GM18951 (cell line): ENCODE measurements at regions not wholly inside any gene's neighbourhood (a gene's known extent, or its start where the extent isn't known, plus 50 kb on each side); places are given as distances from the start of the nearest gene placed in this dataset.

Experiments
- POLR2A ChIP-seq: IDR thresholded peaks from 4 replicates; pipeline ENCODE4 v1.6.1; 2011; ENCODE audit warnings: mild to moderate bottlenecking; ENCODE audit not compliant: insufficient read length, insufficient read depth; ENCODE audit errors: extremely low read depth
- in situ Hi-C: fragments of 300-500 bp; cut with MboI; formaldehyde crosslinking; loops from one replicate; pipeline ENCODE4 v1.12.0; 2022; ENCODE audit warnings: low sequenced_read_pairs, mixed read lengths, inconsistent platforms; ENCODE audit not compliant: unreplicated experiment

DNA sequence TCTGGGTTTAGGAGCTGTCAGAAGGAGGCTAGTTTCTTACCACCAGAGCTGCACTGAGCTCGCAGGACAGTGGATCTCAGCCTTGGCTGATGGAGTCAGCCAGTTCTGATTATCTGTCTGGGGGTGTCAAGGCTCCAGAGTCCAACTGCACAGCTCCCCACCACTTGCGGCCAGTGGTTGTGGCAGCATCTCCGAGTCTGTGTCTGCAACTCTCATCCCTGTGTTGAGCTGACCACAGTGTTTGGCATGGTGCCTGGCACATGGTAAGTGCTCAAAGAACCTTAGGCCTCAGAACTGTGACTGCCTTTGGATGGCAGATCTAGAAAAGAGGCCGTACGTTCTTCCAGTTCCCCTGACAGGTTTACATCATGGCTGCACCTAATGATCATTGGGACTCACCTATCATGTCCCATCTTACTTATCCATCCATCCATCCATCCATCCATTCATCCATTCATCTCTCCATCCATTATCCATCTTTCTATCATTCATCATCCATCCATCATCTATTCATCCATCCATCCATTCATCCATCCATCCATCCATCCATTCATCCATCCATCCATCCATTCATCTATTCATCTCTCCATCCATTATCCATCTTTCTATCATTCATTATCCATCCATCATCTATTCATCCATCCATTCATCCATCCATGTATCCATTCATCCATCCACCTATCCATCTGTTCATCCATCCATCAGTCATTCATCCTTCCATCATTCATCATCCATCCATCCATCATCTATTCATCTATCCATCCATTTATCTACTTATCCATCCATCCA, 114.5 kb downstream of the CRYAA start:
- in situ Hi-C loops: no loop called here
- no peak for TF ChIP-seq POLR2A

DNA sequence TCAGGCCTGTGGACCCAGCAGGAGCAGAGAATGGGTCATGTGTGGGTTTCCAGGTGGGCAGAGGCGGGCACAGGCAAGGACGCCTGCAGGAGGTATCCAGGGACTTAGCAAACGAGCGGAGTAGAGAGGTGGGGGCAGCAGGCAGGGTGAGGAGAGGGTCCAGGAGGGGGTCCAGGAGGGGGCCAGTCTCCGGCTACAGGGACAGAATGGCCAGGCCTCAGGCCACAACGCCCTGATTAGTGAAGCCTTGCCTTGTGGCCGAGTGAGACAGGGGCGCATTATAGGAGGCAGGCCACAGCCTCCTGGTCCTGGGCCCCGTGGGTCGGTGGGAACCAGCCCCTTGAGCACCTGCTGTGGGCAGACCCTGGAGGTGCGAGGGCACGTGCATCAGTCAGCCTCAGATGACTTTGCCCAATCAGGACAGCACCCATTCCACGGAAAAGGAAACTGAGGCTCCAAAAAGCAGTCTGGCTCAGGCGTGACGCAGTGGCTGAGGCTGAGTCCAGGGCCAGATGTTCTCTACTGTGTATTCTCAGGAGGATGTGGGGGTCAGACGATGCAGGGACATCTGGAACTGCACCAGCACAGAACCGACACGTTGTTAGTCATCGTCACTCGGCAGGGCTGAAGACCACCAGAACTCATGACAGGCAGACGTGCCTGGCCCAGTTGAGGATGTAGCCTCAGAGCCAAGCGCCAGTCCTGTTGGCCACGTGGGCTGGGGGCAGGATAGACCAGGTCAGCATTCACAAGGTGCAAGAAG, 113.7 kb downstream of the CRYAA start:
- no peak for TF ChIP-seq POLR2A
- in situ Hi-C loops: no loop called here

DNA sequence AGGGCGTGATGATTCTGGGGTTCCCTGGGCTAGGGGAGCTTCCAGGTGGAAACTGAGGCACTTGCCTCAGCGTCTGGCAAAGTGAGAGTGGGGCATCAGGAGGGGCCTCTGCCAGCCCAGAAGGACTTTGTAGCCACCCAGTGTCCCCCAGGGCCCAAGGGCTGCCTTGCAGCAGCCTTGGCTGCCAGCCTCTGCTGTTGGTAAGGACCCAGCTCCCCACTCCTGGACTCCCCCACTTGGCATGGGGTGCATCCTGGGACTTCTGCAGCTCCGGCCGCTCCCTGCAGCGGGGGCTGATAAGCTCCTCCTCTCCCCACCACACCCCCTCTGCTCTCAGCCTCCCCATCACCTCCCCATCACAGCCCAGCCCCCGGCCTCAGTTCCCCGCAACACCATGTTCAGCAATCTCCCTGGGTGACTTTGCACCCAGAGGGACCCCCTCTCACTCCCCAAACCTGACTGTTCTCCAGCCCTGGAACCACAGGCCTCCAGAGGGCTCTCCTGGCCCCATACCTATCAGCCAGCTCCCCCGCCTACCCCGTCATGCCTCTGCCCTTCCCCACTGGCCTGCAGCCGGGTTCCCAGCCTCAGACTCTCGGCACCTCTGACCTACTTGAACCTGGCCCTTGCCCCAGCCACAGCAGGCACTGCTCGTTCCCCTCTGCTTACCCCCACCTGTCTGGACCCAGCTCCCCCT, 113.0 kb downstream of the CRYAA start:
- in situ Hi-C loops: no loop called here
- TF ChIP-seq POLR2A: no peak

DNA sequence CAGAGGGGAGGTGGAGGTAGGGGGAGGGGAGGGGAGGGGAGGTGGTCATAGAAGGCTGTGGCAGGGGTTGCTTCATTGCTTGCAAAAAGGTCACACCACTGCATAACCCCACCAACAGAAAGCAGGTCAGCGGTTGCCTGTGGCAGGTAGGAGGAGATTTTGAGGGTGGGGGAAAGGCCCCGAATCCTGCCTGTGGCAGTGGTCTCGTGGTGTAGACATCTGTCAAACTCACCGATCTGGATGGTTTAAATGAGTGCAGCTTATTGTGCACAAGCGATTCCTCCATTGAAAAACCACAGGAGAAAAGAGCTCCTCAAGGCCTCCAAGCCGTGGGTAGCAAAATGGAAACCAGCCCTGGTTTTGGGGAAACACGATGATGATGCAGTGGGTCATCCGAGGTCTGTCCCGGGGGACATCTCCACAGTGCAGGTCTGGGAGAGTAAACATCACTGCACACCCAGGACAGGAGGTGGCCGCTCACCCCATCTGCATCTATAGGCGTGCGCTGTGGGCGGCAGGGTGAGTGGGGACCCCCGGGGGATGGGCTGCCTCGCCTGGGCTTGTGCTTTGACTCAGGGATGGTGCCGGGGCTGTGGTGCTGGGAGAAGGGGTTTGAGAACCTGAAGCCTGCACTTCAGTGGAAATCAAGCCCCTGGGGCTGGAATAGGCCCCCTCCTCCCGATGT, 112.3 kb downstream of the CRYAA start:
- no peak for TF ChIP-seq POLR2A
- in situ Hi-C loops: no loop called here

DNA sequence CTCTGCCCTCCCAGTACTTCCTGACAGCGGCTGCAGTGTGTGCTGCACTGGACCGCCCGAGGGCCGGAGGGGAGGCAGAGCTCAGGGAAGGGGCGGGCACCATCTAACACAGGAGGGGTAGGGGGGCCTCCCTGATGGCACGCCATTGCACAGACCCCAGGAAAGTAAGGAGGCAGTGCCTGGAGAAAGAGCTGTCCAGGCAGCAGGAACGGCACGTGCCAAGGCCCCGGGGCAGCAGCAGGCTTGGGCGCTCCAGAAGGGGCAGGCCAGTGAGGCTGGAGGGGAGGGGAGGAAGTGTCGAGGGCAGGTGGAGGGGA, 110.7 kb downstream of the CRYAA start:
- TF ChIP-seq POLR2A: no peak
- in situ Hi-C loops: no loop called here

DNA sequence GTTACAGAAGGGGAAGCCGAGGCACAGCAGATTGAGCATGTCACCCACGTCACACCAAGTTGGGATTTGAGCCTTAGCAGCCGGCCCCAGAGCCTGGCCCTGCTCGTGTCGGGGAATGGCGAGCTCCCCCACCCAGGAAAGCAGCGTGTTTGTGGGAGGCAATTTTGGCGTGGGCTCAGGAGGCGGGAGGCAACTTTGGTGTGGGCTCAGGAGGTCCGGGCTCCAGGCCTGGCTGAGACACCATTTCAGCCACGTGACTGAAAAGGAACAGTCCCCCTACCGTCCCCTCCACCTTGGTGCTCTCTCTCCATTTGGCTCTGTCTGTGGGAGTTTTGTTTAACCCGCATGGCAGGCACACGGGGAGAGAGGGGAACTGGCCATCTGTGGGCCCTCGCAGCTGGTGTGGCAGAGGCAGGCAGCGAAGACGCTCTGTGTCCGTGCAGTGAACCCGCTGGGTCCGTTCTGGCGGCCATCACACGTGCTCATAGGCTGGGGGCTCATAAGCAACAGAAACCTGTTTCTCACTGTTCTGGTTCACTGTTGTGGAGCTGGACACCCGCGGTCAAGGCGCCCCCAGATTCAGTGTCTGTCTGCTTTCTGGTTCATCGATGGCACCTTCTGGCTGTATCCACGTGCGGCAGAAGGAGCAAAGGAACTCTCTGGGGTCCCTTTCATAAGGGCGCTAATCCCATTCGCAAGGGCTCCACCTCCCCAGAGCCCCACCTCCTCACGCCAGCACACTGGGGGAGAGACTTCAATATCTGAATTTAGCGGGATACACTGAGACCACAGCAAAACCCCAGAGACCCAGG, 110.2 kb downstream of the CRYAA start:
- no peak for TF ChIP-seq POLR2A
- in situ Hi-C loops: no loop called here

DNA sequence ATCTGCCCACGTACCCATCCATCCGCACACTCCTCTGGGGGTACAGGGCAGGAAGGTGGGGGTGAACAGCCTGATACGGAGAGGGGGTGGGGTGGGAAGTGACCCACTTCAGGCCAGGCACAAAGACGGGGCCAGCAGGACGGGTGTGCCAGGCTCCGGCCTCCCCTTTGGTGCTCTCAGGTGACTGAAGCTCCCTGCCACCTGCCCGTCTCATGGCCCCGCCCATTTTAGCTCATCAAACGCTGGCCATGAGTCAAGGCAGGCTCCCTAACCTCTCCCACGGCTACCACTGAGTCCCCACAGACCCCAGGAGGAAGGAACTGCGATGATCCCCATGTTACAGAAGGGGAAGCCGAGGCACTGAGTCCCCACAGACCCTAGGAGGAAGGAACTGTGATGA, 109.6 kb downstream of the CRYAA start:
- in situ Hi-C loops: no loop called here
- no peak for TF ChIP-seq POLR2A

DNA sequence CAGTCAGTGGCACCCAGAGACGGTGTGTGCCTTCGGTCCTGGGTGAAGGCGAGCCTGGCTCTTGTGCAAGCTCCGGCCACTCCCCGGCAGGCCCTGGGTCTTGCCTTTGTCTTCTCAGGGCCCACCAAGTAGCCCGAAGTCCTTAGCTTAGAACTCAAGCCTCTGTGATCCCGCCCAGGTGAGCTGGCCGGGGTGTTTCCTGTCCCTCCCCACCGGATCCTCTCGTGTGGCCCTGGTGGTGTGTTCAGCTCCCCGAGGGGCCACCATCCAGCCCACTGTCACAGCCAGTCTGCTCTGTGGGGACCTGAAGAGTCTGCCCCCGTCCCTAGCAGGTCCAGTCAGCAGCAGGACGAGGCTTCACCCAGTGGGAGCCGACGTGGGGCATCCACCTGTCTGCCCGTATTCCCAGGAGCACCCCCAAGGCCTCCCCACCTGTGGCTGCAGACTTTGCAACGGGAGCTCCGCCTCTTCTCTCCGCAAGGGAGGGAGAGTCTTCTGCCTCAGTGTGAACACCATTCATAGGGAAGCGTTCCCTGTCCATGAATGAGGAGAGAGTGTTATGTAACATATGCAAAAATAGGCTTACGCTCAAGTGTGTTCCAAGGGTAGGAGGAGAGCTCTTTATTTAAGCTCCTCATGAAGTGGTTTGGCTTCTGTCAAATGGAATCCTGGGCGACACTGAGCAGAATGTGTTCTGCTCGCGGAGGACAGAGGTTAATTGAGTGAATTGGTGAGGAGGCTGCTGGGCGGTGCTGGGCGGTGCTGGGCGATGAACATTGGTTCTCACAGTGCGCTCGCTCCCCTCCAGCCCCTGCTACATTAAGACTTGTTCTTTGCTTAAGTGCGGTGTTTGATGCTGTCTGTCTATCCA, 108.9 kb downstream of the CRYAA start:
- TF ChIP-seq POLR2A: no peak
- in situ Hi-C loops: no loop called here

DNA sequence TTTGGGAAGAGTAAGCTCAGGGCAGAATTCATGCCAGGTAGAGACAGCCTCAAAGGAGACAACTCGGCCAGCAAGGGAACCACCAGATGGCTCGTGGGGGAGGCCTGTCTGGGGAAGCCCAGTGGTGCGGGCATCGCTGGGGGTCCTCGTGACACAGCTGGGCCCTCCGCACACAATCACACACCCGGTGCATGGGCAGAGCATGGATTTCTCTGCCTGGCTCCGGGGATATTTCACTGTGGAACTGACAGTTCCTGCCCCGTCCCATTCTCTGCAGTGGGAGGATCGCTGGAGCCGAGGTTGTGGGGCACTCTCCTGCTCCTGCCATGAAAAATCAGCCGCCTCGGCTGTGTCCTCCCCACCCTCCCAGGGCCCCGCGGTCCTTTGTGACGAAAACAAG, 108.0 kb downstream of the CRYAA start:
- TF ChIP-seq POLR2A: no peak
- in situ Hi-C loops: no loop called here

DNA sequence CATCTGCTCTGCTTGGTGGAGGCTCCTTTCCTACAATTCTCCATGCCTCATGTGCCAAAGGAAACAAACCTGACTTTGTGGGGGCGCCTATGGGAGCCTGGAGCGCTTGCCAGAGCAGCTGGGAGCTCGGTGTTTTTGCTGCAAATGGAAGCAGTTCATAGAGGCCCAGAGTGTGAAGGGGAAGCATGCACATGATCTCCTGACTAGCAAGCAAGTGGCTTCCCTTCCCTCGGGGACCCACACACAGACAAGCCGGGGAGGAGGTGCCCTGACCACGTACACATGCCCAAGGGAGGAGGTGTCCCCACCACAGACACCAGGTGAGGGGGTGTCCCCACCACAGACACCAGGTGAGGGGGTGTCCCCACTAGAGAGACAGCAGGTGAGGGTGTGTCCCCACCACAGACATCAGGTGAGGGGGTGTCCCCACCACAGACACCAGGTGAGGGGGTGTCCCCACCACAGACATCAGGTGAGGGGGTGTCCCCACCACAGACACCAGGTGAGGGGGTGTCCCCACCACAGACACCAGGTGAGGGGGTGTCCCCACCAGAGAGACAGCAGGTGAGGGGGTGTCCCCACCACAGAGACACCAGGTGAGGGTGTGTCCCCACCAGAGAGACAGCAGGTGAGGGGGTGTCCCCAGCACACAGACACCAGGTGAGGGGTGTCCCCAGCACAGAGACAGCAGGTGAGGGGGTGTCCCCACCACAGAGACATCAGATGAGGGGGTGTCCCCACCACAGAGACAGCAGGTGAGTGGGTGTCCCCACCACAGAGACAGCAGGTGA, 106.8 kb downstream of the CRYAA start:
- TF ChIP-seq POLR2A: no peak
- in situ Hi-C loops: no loop called here

DNA sequence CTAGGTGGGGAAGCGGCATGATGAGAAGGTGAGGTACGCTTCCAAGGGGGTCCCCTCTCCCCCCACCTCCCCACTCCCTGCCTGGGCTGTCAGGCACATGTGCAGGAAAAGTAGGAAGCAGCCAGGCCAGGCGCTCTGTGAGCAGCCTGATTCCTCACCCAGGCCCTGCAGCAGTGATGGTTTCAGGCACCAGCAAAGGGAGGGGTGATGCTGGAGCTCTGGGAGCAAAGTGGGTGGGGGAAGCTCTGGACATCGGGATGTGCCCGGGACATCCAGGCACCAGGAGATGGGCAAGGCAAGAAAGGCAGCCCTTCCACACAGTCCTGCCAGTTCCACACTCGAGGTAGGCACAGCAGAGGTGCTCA, 106.1 kb downstream of the CRYAA start:
- no peak for TF ChIP-seq POLR2A
- in situ Hi-C loops: loop anchor here (5.0 kb wide), 1 partner anchor 68 kb away; no protein-coding TSS in a partner anchor
